NOMO-1 (cell line): ENCODE measurements at regions not wholly inside any gene's neighbourhood (a gene's known extent, or its start where the extent isn't known, plus 50 kb on each side); places are given as distances from the start of the nearest gene placed in this dataset.
"Not testable (repeated sequence)": the region's sequence is repeated elsewhere in the genome, so short reads cannot be mapped to it uniquely, and the experiment has no call there.

Experiments
- DNase-seq, 2 experiments: peaks; one replicate each; lab custom pipeline; 2025; ENCODE audit not compliant: unreplicated experiment in 2 of 2; lab: John Stamatoyannopoulos, UW

DNA sequence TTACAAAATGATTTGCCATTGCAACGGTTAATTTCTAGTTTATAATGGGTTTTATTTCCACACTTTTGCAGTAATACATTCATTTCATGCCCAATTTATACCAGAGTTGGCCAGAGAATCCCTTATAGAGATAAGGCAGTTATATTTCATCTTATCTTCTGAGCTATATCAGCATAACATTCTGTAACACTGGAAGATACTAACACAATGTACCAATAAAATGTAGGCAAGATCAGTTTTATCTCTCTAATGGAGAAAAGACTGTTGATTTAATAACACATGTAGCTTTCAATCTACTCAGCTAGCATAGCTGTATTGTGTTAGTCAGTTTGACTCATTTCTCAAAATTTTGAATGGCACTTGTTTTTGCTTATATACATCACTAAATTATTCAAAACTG is 738.6 kb downstream of the TRAM1L1 start:
- no peak for DNase-seq

DNA sequence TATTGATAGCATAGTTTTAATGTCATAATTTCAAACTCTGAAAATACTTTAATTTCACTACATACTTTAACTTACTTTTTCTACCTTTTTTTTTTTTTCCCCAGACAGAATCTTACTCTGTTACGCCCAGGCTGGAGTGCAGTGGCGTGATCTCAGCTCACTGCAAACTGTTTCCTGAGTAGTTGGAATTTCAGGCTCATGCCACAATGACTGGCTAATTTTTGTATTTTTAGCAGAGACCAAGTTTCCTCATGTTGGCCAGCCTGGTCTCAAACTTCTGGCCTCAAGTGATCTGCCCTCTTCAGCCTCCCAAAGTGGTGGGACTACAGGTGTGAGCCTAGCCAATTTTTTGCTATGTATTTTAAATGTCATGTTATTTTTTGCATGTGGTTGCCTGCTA is 741.6 kb downstream of the TRAM1L1 start:
- no peak for DNase-seq

DNA sequence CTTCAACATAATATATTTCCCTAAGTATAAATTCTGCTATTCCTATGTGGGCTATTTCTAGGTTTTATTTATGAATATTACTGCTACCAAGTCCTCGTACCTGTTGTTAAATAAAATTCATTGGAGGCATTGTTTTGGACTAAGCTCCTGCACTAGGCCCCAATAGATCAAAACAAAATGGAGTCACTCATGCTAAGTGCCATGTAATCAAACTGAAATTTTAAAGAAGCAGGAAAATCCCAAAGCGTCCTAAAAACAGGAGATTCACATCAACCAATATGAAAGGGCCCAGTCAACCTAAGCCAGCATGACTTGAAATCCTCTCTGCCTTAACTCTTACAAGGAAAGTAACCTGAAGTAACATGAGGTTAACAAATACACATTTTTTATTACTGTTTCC is 743.2 kb downstream of the TRAM1L1 start:
- DNase-seq, result no peak

DNA sequence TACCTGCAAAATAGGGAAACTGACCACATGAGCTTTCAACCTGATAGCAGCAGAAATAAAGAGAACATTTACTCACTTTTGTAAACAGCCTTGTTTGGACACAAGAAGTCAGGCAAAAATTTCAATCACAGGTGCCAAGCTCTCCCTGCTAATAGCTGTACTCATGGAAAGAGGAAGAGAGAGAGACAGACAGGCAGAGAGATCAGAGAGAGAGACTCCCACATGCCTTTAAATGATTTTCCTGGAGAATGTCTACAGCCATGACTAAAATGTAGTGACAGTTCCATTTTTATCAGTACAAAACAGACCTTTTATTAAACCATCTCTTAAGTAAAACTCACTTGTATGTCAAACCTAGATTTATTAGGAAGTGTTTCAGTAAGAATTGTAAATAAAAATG is 752.9 kb downstream of the TRAM1L1 start:
- no peak for DNase-seq

DNA sequence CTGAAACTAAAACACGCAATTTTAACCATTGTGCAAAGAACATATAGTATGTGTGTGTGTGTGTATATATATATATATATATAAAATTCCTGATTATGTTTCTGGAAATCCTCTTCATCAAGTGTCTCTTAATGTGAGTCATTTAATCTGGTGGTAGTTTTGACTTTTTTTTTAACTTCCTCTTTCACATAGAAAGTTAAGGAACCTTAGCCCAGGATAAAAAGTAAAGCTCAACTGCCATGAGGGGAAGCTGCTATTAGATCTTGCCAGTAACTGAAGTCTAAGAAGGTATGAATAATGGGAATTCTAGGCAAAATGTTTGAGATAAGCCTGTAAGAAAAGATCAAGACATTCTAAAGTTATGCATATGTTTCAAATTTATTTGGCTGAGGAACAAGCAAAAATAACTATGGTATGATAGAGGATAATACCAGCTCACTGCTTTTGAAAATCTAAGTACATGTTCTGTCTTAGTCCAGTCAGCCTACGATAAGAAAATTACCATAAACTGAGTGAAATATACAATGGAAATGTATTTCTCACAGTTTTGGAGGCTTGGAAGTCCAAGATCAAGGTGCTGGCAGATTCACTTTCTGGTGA is 757.0 kb downstream of the TRAM1L1 start:
- DNase-seq, result no peak

DNA sequence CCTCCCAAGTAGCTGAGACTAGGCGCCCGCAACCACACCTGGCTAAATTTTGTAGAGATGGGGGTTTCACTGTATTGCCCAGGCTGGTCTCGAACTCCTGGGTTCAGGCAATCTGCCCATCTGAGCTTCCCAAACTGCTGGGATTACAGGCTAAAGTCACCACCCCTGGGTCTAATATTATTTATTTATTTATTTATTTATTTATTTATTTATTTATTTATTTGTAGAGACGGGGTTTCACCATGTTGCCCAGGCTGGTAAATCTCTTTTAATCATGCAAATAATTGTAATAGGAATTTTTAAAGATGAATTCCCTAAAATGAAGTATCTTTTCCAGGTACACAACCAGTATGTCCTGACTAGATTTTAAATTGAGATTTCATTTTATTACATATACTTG is 761.8 kb downstream of the TRAM1L1 start:
- DNase-seq, result no peak

DNA sequence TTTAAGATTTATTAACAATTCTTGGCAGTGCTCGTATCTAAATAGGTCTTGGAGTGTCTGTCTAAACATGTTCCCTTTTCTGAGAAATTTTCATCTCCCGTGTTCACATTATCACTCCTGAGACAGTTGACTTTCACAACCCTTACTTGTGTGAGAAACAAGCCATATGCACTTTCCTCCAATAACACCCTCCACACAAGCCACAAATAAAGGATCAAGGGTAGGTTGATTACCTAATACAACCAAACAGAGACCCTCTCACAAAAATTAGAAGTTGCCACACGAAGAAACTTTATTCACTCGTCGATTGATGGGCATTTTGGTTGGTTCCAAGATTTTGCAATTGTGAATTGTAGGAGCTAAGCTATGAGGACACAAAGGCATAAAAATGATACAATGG is 763.9 kb downstream of the TRAM1L1 start:
- DNase-seq, result no peak

DNA sequence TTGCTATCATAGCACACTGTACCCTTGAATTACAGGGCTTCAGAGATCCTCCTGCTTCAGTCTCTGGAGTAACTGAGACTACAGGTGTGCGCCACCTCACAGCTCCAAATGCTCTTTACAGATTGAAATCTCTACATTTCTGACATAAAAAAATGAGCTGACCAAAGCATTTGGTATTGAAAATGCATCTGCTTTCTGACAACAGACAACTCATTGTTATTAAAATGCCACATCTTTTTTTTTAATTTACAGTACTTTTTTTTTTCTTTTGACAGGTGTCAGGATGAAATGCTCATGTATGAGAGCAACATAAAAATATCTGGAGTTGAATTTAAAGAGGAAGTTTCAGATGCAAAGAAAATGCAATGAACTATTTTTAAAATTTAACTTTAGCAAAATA is 764.5 kb downstream of the TRAM1L1 start:
- no peak for DNase-seq

DNA sequence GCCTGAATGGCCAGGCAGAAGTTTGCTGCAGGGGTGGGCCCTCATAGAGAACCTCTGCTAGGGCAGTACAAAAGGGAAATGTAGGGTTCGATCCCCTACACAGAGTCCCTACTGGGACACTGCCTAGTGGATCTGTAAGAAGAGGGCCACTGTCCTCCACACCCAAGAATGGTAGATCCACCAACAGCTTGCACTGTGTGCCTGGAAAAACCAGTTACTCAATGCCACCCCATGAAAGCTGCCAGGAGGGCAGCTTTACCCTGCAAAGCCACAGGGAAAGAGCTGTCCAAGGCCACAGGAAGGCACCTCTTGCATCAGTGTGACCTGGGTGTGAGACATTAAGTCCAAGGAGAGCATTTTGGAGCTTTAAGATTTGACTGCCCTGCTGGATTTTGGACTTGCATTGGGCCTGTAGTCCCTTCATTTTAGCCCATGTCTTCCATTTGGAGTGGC is 781.6 kb downstream of the TRAM1L1 start:
- no peak for DNase-seq

DNA sequence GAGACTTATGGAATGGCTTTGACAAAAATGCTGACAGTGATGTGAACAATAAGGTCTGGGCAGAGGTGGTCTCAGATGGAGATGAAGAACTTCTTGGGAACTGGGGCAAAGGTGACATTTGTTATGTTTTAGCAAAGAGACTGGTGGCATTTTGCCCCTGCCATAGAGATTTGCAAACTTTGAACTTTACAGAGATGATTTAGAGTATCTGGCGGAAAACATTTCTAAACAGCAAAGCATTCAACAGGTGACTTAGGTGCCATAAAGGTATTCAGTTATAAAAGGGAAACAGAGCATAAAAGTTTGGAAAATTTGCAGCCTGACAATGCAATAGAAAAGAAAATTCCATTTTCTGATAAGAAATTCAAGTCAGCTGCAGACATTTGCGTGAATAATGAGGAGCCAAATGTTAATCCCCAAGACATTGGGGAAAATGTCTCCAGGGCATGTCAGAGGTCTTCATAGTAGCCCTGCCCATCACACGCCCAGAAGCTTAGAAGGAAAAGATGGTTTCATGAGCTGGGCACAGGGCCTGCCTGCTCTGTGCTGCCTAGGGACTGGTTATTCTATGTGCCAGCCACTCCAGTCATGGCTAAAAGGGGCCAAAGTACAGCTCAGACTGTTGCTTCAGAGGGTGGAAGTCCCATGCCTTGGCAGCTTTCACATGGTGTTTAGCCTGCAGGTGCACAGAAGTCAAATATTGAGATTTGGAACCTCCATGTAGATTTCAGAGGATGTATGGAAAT is 782.2 kb downstream of the TRAM1L1 start:
- no peak for DNase-seq

DNA sequence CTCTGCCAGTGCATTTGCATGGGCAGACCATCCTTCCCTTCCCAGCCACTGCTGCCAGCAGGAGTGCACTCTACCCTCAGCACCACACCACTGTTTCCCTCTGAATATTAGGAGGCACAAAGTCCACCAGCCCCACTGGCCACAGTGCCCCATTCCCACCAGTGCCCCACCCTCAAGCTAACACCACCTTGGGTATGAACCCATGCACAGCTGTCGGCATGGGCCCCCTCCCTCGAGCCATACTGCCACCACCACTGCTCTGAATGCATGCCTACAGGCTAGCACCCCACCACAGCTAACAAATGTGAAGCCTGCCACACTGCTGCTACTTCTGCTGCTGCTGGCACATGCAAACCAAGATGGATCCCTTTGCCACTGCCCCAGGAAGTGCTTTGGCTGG is 810.4 kb downstream of the TRAM1L1 start:
- DNase-seq, result no peak

DNA sequence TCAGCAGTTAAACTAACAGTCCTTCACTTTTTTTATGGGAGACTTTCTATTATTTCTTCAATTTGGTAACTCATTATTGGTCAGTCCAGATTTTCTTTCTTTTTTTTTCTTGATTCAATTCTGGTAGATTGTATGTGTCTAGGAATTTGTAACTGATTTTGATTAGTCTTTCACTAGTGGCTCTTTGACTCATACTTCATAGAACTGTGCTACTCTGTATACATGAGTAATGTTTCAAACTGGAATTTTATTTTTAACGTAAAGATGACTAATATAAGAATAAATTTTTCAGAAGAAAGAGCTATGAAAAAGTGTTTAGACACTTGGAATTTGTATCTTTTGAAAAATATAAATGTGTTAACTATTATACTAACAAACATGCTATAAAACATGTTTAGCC is 813.0 kb downstream of the TRAM1L1 start:
- DNase-seq, result no peak

DNA sequence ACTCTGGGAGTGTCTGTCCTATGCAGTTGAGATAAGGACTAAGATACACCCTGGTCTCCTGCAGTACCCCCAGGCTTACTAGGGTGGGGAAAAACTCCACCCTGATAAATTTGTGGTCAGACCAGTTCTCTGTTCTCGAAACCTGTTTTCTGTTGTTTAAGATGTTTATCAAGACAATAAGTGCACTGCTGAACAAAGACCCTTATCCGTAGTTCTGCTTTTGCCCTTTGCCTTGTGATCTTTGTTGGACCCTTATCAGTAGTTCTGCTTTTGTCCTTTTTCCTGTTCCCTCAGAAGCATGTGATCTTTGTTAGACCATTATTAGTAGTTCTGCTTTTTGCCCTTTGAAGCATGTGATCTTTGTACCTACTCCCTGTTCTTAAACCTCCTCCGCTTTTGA is 824.4 kb downstream of the TRAM1L1 start:
- DNase-seq, result not testable (repeated sequence)

DNA sequence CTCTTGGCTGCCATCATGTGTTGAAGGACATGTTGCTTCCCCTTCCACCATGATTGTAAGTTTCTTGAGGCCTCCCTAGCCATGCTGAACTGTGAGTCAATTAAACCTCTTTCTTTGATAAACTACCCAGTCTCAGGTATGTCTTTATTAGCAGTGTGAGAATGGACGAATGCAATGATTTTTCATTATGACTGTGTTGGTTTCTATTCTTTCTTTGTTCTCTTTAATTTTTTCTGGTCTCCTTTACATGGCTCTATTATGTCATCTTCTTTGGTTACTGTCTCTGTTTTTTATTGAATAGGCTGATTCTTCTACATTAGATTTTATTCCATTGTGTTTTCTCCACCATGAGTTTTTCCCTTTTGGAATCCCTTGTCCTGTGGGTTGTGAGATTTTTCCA is 840.6 kb downstream of the TRAM1L1 start:
- DNase-seq, result no peak

DNA sequence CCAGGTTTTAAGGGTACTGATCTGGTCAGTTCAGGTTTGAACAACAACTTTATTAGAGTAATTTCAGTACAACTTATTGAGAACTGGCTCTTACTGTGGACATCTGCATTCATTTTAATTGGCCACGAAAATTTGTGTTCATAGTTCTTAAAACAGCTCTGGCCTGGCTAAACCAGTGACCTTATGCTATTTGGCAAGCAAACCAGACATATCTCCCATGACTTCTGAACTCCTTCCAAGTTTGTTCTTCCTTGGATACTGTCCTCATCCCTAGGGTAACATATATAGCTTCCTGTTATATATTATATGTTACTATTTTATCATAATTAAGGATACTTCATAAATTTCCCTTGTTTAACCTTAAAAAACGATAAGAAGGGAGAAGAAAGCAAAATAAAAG is 841.9 kb downstream of the TRAM1L1 start:
- no peak for DNase-seq

DNA sequence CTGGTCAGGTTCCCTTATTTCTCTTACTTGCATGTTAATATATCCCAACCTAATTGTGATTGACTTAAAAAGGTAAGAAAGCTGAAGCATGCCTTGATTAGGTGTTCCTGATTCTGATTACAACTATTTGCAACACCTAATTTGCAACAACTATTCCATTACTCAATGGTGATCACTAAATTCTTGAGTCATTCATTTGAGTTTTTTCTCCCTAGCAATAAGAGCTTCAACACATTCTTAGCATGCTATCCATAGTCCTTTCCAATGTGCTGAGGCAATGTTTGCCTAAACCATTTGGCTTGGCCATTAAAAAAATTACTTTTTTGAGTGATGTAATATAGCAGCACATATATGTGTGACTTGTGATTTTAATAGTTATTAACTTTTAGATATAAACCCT is 851.4 kb downstream of the TRAM1L1 start:
- DNase-seq, result peak in 1 of 2 experiments; percentile 1

DNA sequence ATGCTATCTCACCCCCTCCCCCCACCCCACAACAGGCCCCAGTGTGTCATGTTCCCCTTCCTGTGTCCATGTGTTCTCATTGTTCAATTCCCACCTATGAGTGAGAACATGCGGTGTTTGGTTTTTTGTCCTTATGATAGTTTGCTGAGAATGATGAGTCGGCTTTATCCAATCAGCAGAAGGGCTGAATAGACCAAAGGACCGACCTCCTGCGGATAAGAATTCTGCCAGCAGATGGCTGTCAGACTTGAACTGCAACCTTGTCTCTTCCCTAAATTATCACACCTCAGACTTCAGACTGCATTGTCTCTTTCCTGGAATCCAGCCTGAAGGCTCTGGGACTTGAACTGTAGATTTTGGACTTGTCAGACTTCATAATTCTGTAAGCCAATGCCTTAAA is 853.4 kb downstream of the TRAM1L1 start:
- DNase-seq, result not testable (repeated sequence)

DNA sequence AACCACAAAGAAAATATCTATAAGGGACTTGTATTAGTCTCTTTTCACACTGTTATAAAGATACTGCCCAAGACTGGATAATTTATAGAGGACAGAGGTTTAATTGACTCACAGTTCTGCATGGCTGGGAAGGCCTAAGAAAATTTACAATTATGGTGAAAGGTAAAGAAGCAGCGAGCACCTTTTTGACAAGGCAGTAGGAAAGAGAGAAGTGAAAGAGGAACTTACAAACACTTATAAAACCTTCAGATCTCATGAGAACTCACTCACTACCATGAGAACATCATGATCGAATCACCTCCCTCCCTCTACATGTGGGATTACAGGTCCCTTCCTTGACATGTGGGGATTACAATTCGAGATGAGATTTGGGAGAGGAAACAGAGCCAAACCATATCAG is 856.0 kb downstream of the TRAM1L1 start:
- peak in 1 of 2 experiments; percentile 36 for DNase-seq

DNA sequence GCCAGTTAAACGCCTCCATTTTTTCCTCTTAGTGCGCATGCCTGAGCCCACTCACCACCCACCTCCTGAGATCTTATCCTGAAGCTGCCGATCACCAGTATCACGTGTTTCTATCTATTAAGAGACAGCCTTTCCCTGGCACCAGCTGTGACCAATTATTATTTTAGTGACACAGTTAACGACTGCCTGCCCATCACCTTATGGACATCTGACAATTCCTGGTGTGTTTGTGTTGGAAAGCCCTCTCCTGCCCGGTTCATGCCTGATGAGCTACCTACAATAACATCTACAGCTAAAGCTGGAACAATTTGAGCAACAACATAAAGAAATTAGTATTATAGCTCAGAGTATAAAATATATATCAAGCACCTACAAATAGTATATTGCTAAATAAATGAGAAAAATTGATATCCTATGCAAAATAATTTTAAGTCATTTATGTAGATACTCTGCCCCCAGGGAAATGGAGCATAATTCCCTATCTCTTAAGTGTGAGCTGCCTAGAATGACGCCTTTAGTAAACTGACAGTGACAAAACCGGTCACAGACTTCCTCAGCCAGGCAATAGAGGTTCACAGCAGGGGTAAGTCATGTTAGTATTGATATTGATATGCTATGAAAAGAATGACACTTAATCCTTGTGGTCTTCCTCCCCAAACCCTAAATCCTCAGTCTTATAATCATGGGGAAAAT is 862.2 kb downstream of the TRAM1L1 start:
- DNase-seq, result no peak

DNA sequence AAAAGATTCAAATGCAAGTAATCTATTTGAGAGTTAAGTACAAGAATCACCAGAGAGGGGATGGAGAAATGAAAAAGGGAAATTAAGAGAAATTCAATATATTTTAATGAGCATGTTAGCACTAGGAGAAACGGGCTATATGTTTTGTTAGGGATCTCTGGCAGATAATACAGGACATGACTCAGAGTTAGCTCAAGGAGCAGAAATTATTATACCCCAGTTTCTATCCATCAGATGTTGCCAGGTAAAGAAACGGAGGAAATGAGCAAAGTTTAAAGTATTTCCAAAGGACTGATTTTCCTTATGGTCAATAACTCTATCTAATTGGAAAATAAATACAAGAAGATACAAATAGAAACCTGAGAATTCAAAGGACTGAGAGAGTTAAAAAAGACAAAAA is 867.6 kb downstream of the TRAM1L1 start:
- no peak for DNase-seq

DNA sequence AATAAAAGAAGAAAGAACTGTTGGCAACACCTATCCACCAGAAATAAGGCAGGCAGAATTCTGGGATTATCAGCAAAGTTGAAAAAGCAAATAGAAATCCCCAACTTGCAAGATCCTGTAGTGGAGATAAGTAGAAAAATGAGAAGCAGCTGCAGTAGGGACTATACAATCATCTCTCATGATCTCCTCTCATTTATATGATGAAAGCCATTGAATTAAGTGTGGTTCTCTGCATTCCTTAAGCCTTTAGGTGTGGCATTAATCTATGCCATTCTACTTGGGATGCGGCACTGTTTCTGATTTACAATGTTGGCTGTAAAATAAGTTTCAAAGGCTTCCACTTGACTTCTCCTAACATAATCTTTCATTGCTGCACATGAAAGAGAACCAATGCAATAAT is 869.8 kb downstream of the TRAM1L1 start:
- no peak for DNase-seq

DNA sequence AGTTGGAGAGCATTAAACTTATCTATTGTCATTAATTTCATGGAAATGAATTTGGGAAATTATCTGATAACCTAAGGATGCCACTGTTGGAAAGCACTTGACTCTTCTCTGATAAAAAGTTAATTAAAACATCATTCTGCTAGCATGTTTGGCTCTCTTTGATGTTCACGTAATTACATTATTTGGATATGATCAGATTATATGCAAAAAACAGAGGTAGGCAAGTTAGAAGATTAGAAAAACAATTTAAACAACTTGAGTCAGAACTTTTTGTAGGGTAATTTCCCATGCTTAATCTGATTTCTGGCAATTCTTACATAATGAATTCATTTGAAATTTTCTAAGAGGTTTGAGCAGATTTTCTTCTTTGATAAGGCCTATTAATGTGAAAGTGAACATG is 882.9 kb downstream of the TRAM1L1 start:
- no peak for DNase-seq
